ENCODE measurements at regions not wholly inside any gene's neighbourhood (a gene's known extent, or its start where the extent isn't known, plus 50 kb on each side); places are given as distances from the start of the nearest gene placed in this dataset.

- no peak for DNase-seq
These were observed 1007.9 kb upstream of the TENM4 start for GRCh38 chr11:80448709-80449108.

GRCh38 chr11:80443177-80443576 is 1002.3 kb upstream of the TENM4 start:
- no peak for DNase-seq

- no peak for DNase-seq
These were observed 1001.0 kb upstream of the TENM4 start for GRCh38 chr11:80441821-80442220.

- DNase-seq: no peak
These were observed 1000.0 kb upstream of the TENM4 start for GRCh38 chr11:80440835-80441234.

- no peak for DNase-seq
These were observed 995.7 kb upstream of the TENM4 start for GRCh38 chr11:80436547-80436946.

GRCh38 chr11:80435345-80435744 is 994.5 kb upstream of the TENM4 start:
- DNase-seq: no peak

- no peak for DNase-seq
These were observed 991.2 kb upstream of the TENM4 start for GRCh38 chr11:80432057-80432456.

GRCh38 chr11:80424012-80424695 is 983.3 kb upstream of the TENM4 start:
- DNase-seq: no peak

GRCh38 chr11:80420374-80420773 is 979.5 kb upstream of the TENM4 start:
- no peak for DNase-seq

GRCh38 chr11:80417681-80418080 is 976.9 kb upstream of the TENM4 start:
- no peak for DNase-seq

- DNase-seq: no peak
These were observed 974.8 kb upstream of the TENM4 start for GRCh38 chr11:80415580-80415979.

- no peak for DNase-seq
These were observed 973.6 kb upstream of the TENM4 start for GRCh38 chr11:80414181-80415165.

GRCh38 chr11:80412604-80413003 is 971.8 kb upstream of the TENM4 start:
- DNase-seq: no peak

GRCh38 chr11:80393210-80393609 is 952.4 kb upstream of the TENM4 start:
- DNase-seq: no peak

- DNase-seq: no peak
These were observed 949.7 kb upstream of the TENM4 start for GRCh38 chr11:80390505-80390904.

GRCh38 chr11:80388536-80388935 is 947.7 kb upstream of the TENM4 start:
- no peak for DNase-seq

- no peak for DNase-seq
These were observed 947.3 kb upstream of the TENM4 start for GRCh38 chr11:80388130-80388529.

- DNase-seq: no peak
These were observed 942.8 kb upstream of the TENM4 start for GRCh38 chr11:80383655-80384054.

- DNase-seq: no peak
These were observed 938.9 kb upstream of the TENM4 start for GRCh38 chr11:80379620-80380278.

GRCh38 chr11:80371931-80372330 is 931.1 kb upstream of the TENM4 start:
- no peak for DNase-seq

- DNase-seq: no peak
These were observed 925.1 kb upstream of the TENM4 start for GRCh38 chr11:80365980-80366379.

- no peak for DNase-seq
These were observed 924.4 kb upstream of the TENM4 start for GRCh38 chr11:80365076-80365725.
